GM21576 (cell line): ENCODE measurements at regions not wholly inside any gene's neighbourhood (a gene's known extent, or its start where the extent isn't known, plus 50 kb on each side); places are given as distances from the start of the nearest gene placed in this dataset.

Source experiments
- ATAC-seq: cut with Tn5 transposase; IDR thresholded peaks from one replicate; pipeline ENCODE4 v1.9.1; 2021; ENCODE audit warnings: mild to moderate bottlenecking, moderate library complexity; ENCODE audit not compliant: unreplicated experiment

- no peak for ATAC-seq
Observed at GRCh38 chr4:123867910-123868587, 471.5 kb downstream of the SPRY1 start.

DNA sequence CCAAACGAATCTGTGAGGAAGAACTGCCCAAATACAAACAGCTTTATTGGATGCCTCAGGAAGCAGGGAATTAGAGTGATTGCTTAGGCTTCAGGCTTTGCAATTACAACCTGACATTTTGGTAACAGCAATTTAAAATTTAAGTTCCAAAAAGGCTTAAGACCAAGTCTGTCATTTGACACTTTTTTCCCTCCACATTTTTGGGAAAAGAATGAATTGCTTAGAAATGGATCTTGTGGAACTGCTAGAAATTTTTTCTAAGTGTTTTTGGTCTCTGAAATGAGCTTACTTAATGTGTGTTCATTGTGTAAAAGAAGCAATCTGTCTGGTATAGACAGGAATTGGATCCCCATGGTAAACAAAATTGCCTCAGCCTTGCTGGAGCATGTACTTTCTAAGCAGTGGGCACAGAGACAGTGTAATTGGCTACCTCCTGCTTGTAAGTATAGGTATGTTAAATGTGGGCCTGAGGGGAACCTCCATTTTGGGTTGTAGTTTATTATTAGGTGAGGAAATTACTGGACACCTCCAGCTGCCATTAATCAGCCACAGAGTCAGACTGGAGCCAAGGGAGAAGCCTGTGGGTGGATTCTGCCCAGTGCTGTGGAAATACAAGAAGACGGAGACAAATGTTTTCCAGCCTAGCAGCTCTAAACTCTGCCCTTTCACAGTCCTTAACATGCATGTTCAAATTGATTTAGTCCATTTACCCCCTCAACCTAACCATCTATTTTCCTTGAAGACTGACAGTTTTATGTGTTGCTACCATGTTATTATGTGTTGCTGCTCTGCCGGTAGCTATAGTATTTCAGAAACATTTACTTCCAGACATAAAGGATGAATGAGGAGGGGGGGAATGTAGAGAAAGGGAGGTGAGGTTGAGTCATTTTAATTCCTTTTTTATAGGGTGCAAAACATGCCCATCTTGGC, 473.0 kb downstream of the SPRY1 start:
- no peak for ATAC-seq

- no peak for ATAC-seq
Observed at GRCh38 chr4:123870216-123870876, 473.8 kb downstream of the SPRY1 start.

DNA sequence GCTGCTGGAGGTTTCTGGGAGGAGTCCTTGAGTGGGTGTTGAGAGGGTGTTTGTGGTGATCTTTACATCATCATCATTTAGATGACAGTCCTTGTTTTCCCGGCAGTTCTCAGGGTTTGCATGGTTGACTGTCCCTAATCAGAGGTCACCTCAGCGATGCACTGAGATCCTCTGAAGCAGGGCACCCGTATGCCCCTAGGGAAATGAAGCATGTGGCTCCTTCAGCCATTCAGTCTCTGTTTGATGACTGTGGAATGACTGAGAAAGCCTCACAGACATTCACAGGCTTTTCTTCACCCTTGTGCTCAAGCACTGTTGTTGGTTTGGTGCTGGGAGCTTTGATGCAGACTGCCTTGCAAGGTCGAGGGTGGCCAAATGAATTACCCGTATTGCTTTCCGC, 474.7 kb downstream of the SPRY1 start:
- ATAC-seq = no peak

GRCh38 chr4:123874063-123874462, 477.5 kb downstream of the SPRY1 start:
- ATAC-seq = no peak

DNA sequence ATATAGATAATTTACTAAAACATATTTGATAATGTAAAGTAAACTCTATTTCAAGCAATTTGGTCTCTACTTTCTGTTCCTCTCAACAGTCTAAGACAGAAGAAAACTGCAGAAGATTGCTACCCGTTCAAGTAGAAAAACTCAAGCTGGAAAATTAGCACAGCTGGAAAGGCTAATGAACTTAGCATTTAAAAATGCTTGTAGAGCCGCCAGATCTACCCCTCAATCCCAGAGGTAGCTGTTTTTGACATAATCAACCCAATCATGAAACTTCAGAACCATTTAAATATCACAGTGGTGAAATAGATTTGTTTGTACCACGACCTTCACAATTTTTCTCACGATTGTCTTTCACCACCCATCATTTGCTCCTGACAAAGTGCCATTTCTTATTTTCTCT, 479.5 kb downstream of the SPRY1 start:
- ATAC-seq = no peak

- no peak for ATAC-seq
Observed at GRCh38 chr4:123876671-123877101, 480.1 kb downstream of the SPRY1 start.

- no peak for ATAC-seq
Observed at GRCh38 chr4:123877551-123877950, 481.0 kb downstream of the SPRY1 start.

- ATAC-seq = no peak
Observed at GRCh38 chr4:123878976-123879375, 482.4 kb downstream of the SPRY1 start.

DNA sequence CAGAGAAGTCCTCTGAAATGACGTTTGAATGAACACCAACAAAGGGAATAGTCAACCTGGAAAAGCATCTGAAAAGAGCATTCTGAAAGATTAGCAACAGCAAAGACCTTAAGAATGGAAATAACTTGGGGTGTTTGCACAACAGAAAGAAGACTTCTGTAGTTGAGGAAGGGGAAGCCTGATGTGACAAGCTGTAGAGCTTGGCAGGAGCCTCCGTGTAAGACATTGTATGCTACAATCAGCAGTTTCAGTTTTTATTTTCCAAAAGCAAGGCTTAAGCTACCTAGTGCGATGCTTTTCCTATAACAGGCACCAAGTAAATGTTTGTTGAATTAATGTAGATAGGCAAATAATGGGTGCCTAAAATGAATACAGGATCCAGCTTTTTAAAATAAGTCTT, 484.0 kb downstream of the SPRY1 start:
- ATAC-seq = no peak

- no peak for ATAC-seq
Observed at GRCh38 chr4:123884922-123885321, 488.3 kb downstream of the SPRY1 start.

DNA sequence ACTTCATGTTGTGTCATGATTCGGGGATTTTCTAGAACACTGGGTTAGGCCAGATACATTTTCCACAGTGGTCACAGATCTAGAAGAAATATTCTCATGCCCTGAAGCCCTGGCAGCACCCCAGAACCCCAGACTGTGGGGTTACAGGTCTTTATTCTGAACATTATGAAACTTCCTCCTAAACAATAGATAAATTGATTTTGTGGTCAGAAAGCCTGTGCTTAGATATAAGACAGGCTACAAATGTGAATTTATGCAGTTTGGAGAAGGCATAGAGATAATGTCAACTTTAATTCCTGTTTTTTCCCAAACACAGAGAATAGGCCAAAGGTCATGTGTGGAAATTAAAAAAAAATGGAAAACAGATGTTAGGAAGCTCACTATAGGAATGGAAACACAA, 492.9 kb downstream of the SPRY1 start:
- ATAC-seq = no peak

- ATAC-seq = no peak
Observed at GRCh38 chr4:123890889-123891288, 494.3 kb downstream of the SPRY1 start.

GRCh38 chr4:123891881-123892280, 495.3 kb downstream of the SPRY1 start:
- no peak for ATAC-seq

GRCh38 chr4:123892368-123892976, 495.9 kb downstream of the SPRY1 start:
- ATAC-seq = no peak

DNA sequence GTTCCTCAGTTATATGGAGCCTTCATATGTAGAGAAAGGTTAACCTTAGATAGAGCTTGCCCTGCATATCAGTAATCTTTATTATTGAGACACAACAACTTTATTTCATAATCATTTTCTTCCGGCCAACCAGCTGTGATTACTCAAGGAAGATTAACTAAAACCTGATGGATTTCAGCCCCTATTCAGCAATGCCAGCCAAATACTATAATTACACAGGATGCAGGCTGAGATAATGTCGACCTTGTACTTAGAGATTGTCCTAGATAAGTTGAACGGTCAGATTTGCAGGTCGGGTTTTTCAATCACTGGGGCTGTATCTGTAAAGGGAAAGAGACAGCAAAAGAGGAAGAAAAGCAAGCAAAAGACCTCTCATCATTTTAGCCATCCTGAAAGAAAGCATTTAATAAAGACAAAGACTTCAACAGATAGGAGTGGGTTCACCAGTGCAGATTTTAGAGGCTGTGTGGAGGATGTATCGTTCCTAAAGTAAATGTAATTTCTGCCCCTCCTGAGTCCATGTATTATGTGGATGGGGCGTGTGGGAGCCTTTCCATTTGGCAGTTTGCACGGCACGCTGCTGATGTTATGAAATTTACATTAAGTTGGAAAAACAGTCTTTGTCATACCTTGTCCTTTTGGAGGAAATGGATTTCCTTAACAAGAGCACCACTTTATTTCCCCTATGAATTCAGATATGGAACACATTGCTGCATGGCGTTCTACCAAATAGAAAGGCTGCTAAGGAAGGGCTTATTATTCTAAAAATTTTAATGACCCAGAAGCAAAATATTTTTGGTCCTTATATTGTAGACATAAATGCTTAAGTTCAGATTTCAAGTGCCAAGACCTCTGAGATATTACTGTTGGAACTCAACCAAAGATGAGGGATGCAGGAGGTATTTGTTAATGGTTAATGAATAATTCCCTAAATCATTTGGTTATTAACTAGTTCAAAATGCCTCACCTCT, 496.7 kb downstream of the SPRY1 start:
- ATAC-seq = no peak

GRCh38 chr4:123896446-123897071, 500.0 kb downstream of the SPRY1 start:
- no peak for ATAC-seq

DNA sequence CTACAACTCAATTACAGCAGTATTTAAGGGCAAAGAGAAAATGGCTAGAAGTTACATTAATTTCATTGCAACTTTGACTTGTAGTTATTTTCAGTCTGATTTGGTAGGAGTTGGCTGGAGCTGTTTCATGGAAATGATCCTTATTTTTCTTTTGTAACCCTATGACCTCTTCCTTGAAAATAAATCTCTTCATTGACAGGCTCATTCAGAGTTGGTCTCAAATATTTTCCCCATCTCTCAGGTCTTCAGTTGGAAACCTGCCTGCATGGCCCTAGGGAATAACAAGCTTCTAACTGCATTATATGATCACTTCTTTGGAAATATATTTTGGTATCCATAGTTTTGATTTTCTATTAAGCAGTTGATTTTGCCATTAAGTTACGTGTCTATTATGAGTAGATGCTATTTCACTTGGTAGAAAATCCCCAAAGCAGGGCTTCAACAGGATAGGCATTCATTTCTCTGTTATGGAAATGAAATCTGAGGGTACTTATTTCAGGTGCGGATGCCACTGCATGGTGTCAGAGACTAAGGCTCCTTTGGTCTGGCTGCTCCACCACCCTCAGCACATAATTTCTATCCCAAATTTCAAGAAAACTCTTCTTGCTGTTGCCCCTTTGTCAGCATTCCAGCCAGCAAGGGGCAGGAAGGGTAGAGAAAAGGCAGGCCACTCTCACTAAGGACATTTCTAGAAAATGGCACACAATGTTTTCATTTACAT, 502.5 kb downstream of the SPRY1 start:
- no peak for ATAC-seq

- ATAC-seq = no peak
Observed at GRCh38 chr4:123904882-123905281, 508.3 kb downstream of the SPRY1 start.
